SK-N-MC (cell line): ENCODE measurements at regions not wholly inside any gene's neighbourhood (a gene's known extent, or its start where the extent isn't known, plus 50 kb on each side); places are given as distances from the start of the nearest gene placed in this dataset.

Experiments
- EZH2 ChIP-seq: fragments of 200-600 bp; sonication (generic); IDR thresholded peaks from one replicate; pipeline ENCODE4 v1.6.1; 2017; ENCODE audit warnings: antibody characterized with exemption
- FOXP2 ChIP-seq: optimal IDR thresholded peaks from 2 replicates; pipeline ENCODE3; 2011; ENCODE audit warnings: mild to moderate bottlenecking, moderate library complexity; ENCODE audit not compliant: insufficient read depth; ENCODE audit errors: extremely low read length, control extremely low read depth
- POLR2AphosphoS5 ChIP-seq: IDR thresholded peaks from 2 replicates; pipeline ENCODE4 v1.6.1; 2012; ENCODE audit warnings: mild to moderate bottlenecking, low read depth, low read length, borderline replicate concordance

DNA sequence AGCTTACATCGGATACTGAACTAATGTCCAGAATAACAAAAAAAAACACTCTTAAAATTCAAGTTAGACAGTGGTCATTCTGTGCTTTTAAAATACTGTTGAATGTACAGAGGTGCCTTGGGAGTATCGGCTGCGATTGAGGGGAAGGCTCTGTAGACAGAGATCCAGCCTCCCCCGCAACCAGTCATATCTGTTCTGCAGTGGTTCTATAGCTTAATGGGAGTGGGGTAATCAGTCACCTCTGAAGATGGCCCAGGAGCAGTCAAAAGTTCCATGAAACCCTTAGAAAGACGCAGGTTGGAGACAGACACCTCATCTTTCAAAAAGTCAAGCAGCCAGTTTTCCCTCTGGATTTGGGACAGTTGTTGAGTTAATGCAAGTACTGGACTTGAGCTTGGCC lies 1486.6 kb upstream of the TMEM132C start:
- TF ChIP-seq EZH2 (no peak), POLR2AphosphoS5 (no peak), FOXP2 (no peak)
